SK-N-SH (cell line): ENCODE measurements at regions not wholly inside any gene's neighbourhood (a gene's known extent, or its start where the extent isn't known, plus 50 kb on each side); places are given as distances from the start of the nearest gene placed in this dataset.

Experiments
- CTCF ChIA-PET: fragments of 300-600, 350-600 bp; formaldehyde crosslinking; extraction: SDS; loops from one replicate; lab custom pipeline; 2021; lab: Yijun Ruan, JAX
- POLR2A ChIA-PET: fragments of 350-600 bp; sonication (Branson Sonifier 250); formaldehyde crosslinking; extraction: SDS; loops from one replicate; lab custom pipeline; 2020; ENCODE audit warnings: antibody characterized with exemption, inconsistent platforms; lab: Yijun Ruan, JAX
- DNase-seq: peaks from one replicate; pipeline ENCODE4 v3.0.0; 2012
- H2AFZ ChIP-seq: fragments of 200-600 bp; sonication (generic); 2 replicates; pipeline ENCODE4 v1.8.1; 2016; ENCODE audit warnings: antibody characterized with exemption, mild to moderate bottlenecking, low read depth
- H3F3A ChIP-seq: fragments of 200-600 bp; sonication (generic); replicated peaks from 2 replicates; pipeline ENCODE3; 2016; ENCODE audit warnings: antibody characterized with exemption, mild to moderate bottlenecking; ENCODE audit not compliant: insufficient read depth
- H3K27ac ChIP-seq, 2 experiments: fragments of 200-500 bp in 1 of 2; fragments of 200-600 bp in 1 of 2; sonication (Bioruptor generic) in 1 of 2; sonication (generic), shearing (Covaris generic) in 1 of 2; 2 replicates each; pipeline versions ENCODE4 v1.5.1 to v1.6.1; 2014 to 2016; ENCODE audit warnings: low read depth in 2 of 2, inconsistent platforms in 1 of 2, low read length in 1 of 2, mild to moderate bottlenecking in 1 of 2, mixed read lengths in 1 of 2
- H3K27me3 ChIP-seq: fragments of 200-600 bp; sonication (generic), shearing (Covaris generic); 2 replicates; pipeline ENCODE4 v1.6.1; 2016; ENCODE audit warnings: mixed run types; ENCODE audit not compliant: insufficient read depth
- H3K36me3 ChIP-seq, 2 experiments: fragments of 200-500 bp in 1 of 2; fragments of 200-600 bp in 1 of 2; sonication (Bioruptor generic) in 1 of 2; sonication (generic) in 1 of 2; replicated peaks in 1 of 2; 2 replicates each; pipeline versions ENCODE3 to v1.5.1; 2014 to 2016; ENCODE audit warnings: low read length in 1 of 2, mild to moderate bottlenecking in 1 of 2; ENCODE audit not compliant: insufficient read depth in 2 of 2, control insufficient read depth in 1 of 2
- H3K4me1 ChIP-seq, 2 experiments: fragments of 200-500 bp in 1 of 2; fragments of 200-600 bp in 1 of 2; sonication (Bioruptor generic) in 1 of 2; sonication (generic), shearing (Covaris generic) in 1 of 2; 2 replicates each; pipeline versions ENCODE4 v1.5.1 to v1.6.1; 2014 to 2016; ENCODE audit warnings: low read depth in 1 of 2, low read length in 1 of 2, mixed run types in 1 of 2; ENCODE audit not compliant: insufficient read depth in 2 of 2, control insufficient read depth in 1 of 2
- H3K4me2 ChIP-seq: fragments of 200-600 bp; sonication (generic), shearing (Covaris generic); 2 replicates; pipeline ENCODE4 v1.6.1; 2017; ENCODE audit warnings: mixed run types
- H3K4me3 ChIP-seq, 2 experiments: fragments of 200-500 bp in 1 of 2; fragments of 200-600 bp in 1 of 2; sonication (Bioruptor generic) in 1 of 2; sonication (generic), shearing (Covaris generic) in 1 of 2; 2 replicates each; pipeline versions ENCODE4 v1.5.1 to v1.8.1; 2014 to 2016; ENCODE audit warnings: low read depth in 2 of 2, inconsistent platforms in 1 of 2, low read length in 1 of 2, mild to moderate bottlenecking in 1 of 2, mixed read lengths in 1 of 2, moderate library complexity in 1 of 2
- H3K79me2 ChIP-seq: fragments of 200-600 bp; sonication (generic); 2 replicates; pipeline ENCODE4 v1.8.1; 2017; ENCODE audit warnings: mild to moderate bottlenecking; ENCODE audit not compliant: insufficient read depth
- H3K9ac ChIP-seq: fragments of 200-600 bp; sonication (generic); 2 replicates; pipeline ENCODE4 v1.6.1; 2017; ENCODE audit warnings: mixed run types
- H3K9me2 ChIP-seq: fragments of 200-600 bp; sonication (generic); 2 replicates; pipeline ENCODE4 v1.6.1; 2017; ENCODE audit warnings: mixed run types
- H3K9me3 ChIP-seq: fragments of 200-600 bp; sonication (generic); 2 replicates; pipeline ENCODE4 v1.6.1; 2017; ENCODE audit warnings: mixed run types, mild to moderate bottlenecking, moderate library complexity
- H4K20me1 ChIP-seq: fragments of 200-600 bp; sonication (generic); 2 replicates; pipeline ENCODE4 v1.6.1; 2017; ENCODE audit warnings: mild to moderate bottlenecking, mixed run types; ENCODE audit not compliant: insufficient read depth
- ELF1 ChIP-seq: IDR thresholded peaks from 2 replicates; pipeline ENCODE4 v1.4.0; 2012
- EP300 ChIP-seq, 2 experiments: IDR thresholded peaks; 2 replicates each; pipeline versions ENCODE4 v1.4.0 to v1.6.1; 2012; ENCODE audit warnings: borderline replicate concordance in 1 of 2, low read depth in 1 of 2, low read length in 1 of 2
- FOXJ3 ChIP-seq: sonication (generic); formaldehyde crosslinking; IDR thresholded peaks from 2 replicates; pipeline ENCODE4 v1.5.1; 2020; ENCODE audit warnings: mild to moderate bottlenecking, missing genetic modification reagents
- IRF3 ChIP-seq: fragments of 150-350 bp; IDR thresholded peaks from 2 replicates; pipeline ENCODE4 v1.6.1; 2016; ENCODE audit warnings: mild to moderate bottlenecking, low read depth, low read length
- MEF2A ChIP-seq: IDR thresholded peaks from 2 replicates; pipeline ENCODE4 v1.4.0; 2012; ENCODE audit warnings: low read depth, borderline replicate concordance
- MXI1 ChIP-seq: IDR thresholded peaks from 2 replicates; pipeline ENCODE4 v1.6.1; 2012; ENCODE audit warnings: mild to moderate bottlenecking, low read depth, low read length, improper control_type of control experiment
- PBX3 ChIP-seq: IDR thresholded peaks from 2 replicates; pipeline ENCODE4; 2012
- POLR2AphosphoS5 ChIP-seq: IDR thresholded peaks from 2 replicates; pipeline ENCODE4 v1.6.1; 2012; ENCODE audit warnings: low read depth, low read length
- RCOR1 ChIP-seq: fragments of 150-350 bp; IDR thresholded peaks from 2 replicates; pipeline ENCODE4 v1.6.1; 2017; ENCODE audit warnings: antibody characterized with exemption, low read length
- REST ChIP-seq: IDR thresholded peaks from 2 replicates; pipeline ENCODE4 v1.6.1; 2012; ENCODE audit warnings: mild to moderate bottlenecking, low read depth, low read length, moderate library complexity
- RXRA ChIP-seq: IDR thresholded peaks from 2 replicates; pipeline ENCODE4 v1.4.0; 2012; ENCODE audit warnings: low read depth, mild to moderate bottlenecking, borderline replicate concordance
- SMC3 ChIP-seq: IDR thresholded peaks from 2 replicates; pipeline ENCODE4 v1.6.1; 2012; ENCODE audit warnings: low read depth, low read length, improper control_type of control experiment
- USF1 ChIP-seq: IDR thresholded peaks from 2 replicates; pipeline ENCODE4 v1.4.0; 2012; ENCODE audit warnings: low read depth, borderline replicate concordance
- WGBS: methylation state at CpG from one replicate; pipeline ENCODE4 v1.1.6; 2017; ENCODE audit warnings: low lambda C conversion rate; 5-methylcytosine and 5-hydroxymethylcytosine counted together

- no peaks in the 10 kb centered on the region for H3K36me3 ChIP-seq
- no peaks in the 10 kb centered on the region for H4K20me1 ChIP-seq
- TF ChIP-seq SMC3 (no peak), RCOR1 (no peak), RXRA (no peak), REST (no peak)
- no peaks in the 10 kb centered on the region for H3K9me3 ChIP-seq
- H3K27me3 ChIP-seq, result no peaks in the 10 kb centered on the region
- ChIA-PET POLR2A (no interaction called here), CTCF (no interaction called here)
- no peaks in the 10 kb centered on the region for H3K9me2 ChIP-seq
- H3K4me2 ChIP-seq, result no peak overlapping the region
- peaks cover 0 to 2% of the 10 kb centered on the region in 2 experiments; a peak in 2 of 4 replicates for H3K4me1 ChIP-seq
- no peaks in the 10 kb centered on the region for H3F3A ChIP-seq
- H3K27ac ChIP-seq, result no peak overlapping the region
- no peak overlapping the region for H2AFZ ChIP-seq
- H3K9ac ChIP-seq, result no peak overlapping the region
- DNase-seq, result no peak
- H3K4me3 ChIP-seq, result no peak overlapping the region
- H3K79me2 ChIP-seq, result no peaks in the 10 kb centered on the region
- 43% methylated on average over 5 of the region's 5 CpGs for WGBS
Measured at GRCh38 chr1:30511106-30511505, 212.3 kb downstream of the MATN1 start.

- no peak overlapping the region for H2AFZ ChIP-seq
- no peaks in the 10 kb centered on the region for H3K9me2 ChIP-seq
- no peaks in the 10 kb centered on the region for H4K20me1 ChIP-seq
- H3K9me3 ChIP-seq, result no peaks in the 10 kb centered on the region
- TF ChIP-seq IRF3, result no peak
- no peak for TF ChIP-seq ELF1
- TF ChIP-seq EP300 (IDR thresholded peaks at IDR 0.05; ENCODE audit: borderline replicate concordance in 1 of 2, low read depth in 1 of 2, low read length in 1 of 2), result no peak
- no peak for TF ChIP-seq RXRA
- no peak for TF ChIP-seq REST
- no peak for TF ChIP-seq USF1
- no peak for TF ChIP-seq POLR2AphosphoS5
- no peak; the same call in 1 of the 2 replicates for TF ChIP-seq RCOR1
- TF ChIP-seq MEF2A, result no peak
- no peak for TF ChIP-seq FOXJ3
- TF ChIP-seq PBX3, result no peak
- no peak for TF ChIP-seq MXI1
- TF ChIP-seq SMC3, result no peak
- H3F3A ChIP-seq, result no peaks in the 10 kb centered on the region
- no peaks in the 10 kb centered on the region for H3K36me3 ChIP-seq
- DNase-seq, result no peak
- H3K27me3 ChIP-seq, result no peaks in the 10 kb centered on the region
- H3K27ac ChIP-seq, result no peak overlapping the region
- peaks cover 0 to 2% of the 10 kb centered on the region in 2 experiments; a peak in 1 of 4 replicates for H3K4me1 ChIP-seq
- H3K79me2 ChIP-seq, result no peaks in the 10 kb centered on the region
- ChIA-PET CTCF (interaction anchor here (1.2 kb wide), 1 partner anchor 9 kb away, joined by 4 read pairs; no protein-coding TSS in a partner anchor), POLR2A (no interaction called here)
- WGBS, result 4% methylated on average over 1 of the region's 1 CpG
- no peak overlapping the region for H3K9ac ChIP-seq
- no peak overlapping the region for H3K4me3 ChIP-seq
- no peak overlapping the region for H3K4me2 ChIP-seq
Measured at GRCh38 chr1:30509670-30510069, 213.7 kb downstream of the MATN1 start.
